ENCODE measurements at regions not wholly inside any gene's neighbourhood (a gene's known extent, or its start where the extent isn't known, plus 50 kb on each side); places are given as distances from the start of the nearest gene placed in this dataset.
"Not testable (repeated sequence)": the region's sequence is repeated elsewhere in the genome, so short reads cannot be mapped to it uniquely, and the experiment has no call there.

GRCh38 chr5:7096294-7096693, 299.6 kb upstream of the ADCY2 start:
- no peak for DNase-seq

GRCh38 chr5:7105358-7105757, 290.6 kb upstream of the ADCY2 start:
- DNase-seq = no peak

- DNase-seq = no peak
Measured at GRCh38 chr5:7117961-7118360, 278.0 kb upstream of the ADCY2 start.

DNA sequence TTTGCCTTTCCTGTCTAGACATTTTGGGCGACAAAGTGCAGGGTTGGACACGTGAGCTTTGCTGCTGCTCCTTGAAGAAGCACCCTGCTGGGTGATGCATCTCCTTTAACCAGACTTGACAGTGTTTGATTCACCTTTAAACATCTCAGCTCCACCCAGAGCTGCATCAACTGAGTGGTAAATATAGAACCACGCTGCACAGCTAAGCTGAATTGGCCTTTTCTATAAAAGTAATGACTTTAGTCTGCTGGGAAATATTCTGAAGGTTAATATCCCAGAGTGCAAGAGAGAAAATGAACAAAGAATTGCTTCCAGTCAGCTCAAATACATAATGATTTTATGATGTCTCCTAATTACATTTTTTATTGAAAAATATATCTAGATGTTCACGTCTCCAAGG, 264.3 kb upstream of the ADCY2 start:
- no peak for DNase-seq

DNA sequence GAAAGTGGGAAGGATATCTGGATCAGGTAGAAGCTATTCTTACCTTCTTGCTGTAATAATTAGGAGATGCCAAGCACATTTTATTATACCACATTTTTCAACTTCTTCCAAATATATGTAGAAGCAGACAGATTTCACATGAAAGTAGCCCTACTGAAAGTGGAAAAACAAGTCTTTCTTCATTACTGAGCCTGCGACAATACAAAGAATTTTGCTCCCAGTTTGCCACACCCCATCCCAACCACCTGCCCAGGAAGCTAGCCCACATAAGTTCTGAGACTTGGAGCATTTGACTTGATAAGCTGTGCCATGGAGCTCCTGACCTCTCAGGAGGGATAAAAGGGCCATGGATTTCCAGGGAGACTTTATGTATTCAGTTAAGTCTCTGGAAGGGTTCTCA, 249.1 kb upstream of the ADCY2 start:
- DNase-seq = no peak

DNA sequence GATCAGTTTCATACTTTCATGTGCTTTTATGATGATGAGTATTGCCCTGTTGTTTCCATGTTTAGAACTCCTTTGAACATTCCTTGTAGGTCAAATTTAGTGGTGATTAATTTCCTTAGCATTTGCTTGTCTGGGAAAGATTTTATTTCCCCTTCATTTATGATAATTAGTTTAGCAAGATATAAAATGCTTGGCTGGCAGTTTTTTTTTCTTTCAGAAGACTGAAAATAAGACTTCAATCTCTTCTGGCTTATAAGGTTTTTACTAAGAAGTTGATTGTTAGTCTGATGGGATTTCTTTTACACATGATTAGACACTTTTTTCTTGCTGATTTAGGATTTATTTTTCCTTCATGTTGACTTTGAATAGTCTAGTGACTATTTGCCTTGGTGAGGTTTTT, 238.9 kb upstream of the ADCY2 start:
- DNase-seq = no peak

DNA sequence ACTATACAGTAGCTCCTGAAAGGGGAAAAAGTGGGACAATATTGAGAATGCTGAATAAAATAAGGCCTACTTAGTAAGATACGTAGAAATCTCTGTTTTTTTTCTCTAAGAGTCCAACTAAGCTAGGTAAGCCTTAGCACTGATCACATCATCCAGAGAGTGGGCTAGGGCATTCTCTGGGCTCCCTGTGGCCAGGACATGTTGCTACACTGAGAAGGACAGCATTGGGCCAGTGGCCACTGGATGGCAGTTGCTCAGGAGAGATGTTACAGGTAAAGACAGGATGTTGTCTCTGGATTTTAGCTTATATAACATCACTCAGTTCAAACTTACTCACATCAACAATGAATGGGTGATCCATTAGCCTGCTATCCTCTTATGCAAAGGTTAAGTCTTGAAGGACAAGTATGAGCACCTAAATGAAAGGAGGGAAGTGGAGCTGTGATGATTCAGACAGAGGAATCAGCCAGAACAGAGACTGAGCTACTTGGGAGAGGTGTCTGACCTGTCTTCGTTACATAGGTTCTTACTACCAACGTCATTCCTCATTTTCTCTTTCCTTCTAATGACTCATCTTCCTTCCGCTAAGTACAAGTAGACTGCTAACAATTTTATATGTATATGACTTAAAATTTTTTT, 226.6 kb upstream of the ADCY2 start:
- DNase-seq = no peak

GRCh38 chr5:7170785-7171184, 225.2 kb upstream of the ADCY2 start:
- DNase-seq = not testable (repeated sequence)

DNA sequence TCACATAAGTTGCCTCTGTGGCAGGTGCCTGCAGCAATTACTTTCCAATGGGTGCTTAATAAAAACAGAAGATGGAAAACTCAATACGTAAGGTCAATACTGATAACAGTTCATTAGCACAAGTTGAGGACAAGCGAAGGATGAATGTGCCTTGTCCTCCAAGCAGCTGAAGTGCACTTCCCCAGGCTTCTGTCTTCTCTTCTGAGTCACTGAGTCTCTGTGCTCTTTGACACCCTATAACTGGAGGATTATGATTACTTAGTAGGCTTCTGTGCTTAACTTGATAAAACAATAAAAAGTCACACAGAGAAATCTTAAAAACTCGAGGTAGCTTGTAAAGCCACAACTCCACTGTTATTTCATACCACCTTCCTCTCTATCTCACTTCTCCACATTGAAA, 216.6 kb upstream of the ADCY2 start:
- no peak for DNase-seq

GRCh38 chr5:7181841-7182240, 214.1 kb upstream of the ADCY2 start:
- no peak for DNase-seq

DNA sequence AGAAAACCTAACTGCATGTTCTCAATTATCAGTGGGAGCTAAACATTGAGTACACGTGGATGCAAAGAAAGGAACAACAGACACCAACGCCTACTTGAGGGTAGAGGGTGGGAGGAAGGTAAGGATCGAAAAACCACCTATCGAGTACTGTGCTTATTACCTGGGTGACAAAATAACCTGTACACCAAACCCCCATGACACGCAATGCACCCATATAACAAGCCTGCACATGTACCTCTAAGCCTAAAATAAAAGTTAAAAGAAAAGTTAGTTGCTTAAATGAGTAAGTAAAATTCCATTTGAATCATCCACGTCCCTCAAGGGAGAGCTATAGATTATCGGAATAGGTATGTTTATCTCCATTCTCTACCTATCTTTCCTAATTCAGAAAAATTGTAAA, 210.2 kb upstream of the ADCY2 start:
- DNase-seq = no peak

- no peak for DNase-seq
Measured at GRCh38 chr5:7186818-7187217, 209.1 kb upstream of the ADCY2 start.

GRCh38 chr5:7190712-7191250, 205.2 kb upstream of the ADCY2 start:
- no peak for DNase-seq

DNA sequence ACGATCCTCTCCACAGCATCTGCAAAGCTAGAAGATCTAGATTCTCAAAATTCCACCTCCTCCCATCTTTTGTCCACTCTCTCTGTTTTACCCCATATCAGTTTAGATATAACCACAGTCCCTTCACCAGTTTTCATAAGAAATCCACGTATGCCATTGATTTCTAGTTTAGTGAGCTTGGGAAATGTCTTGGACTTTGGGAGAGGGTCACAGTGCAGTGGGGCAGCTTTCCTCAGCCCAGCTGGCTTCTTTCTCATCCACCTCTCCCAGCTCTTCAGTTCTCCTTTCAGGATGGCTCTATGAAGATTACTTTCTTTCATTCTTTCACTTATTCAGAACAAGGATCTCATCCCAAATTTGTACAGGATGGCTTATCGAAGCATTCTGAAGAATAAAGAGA, 203.9 kb upstream of the ADCY2 start:
- no peak for DNase-seq

DNA sequence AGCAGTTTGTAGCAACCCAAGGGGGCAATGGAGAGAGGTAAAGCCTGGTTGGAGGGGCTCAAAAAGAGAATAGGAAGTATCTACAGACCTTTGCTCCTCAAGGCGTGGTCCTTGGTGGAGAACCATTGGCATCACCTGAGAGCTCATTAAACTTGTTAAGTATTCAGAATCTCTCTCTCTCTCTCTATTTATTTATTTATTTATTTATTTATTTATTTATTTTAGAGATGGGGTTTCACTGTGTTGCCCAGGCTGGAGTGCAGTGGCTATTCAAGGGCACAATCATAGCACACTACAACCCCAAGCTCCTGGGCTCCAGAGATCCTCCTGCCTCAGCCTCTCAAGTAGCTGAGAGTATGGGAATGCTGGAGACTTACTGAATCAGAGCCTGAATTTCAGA, 193.1 kb upstream of the ADCY2 start:
- no peak for DNase-seq

- DNase-seq = no peak
Measured at GRCh38 chr5:7207979-7208378, 188.0 kb upstream of the ADCY2 start.

DNA sequence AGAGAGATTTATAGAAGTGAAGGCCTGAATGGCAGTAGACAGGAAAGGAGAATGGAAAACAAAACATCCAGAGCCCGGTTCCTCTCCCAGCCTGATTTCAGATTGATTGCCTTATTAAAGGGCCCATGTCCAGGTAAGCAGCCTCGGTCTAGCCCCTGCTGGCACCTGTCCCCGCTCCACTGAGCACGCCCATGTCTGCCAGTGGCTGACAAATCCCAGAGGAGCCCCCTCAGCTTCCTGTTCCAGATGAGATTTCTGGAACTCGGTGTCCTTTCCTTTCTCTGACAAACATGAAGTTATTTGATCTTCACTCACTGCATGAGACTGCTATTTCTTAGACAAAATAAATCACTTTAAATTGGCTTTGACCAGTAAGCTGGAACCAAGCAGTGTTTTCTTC, 187.0 kb upstream of the ADCY2 start:
- DNase-seq = no peak

DNA sequence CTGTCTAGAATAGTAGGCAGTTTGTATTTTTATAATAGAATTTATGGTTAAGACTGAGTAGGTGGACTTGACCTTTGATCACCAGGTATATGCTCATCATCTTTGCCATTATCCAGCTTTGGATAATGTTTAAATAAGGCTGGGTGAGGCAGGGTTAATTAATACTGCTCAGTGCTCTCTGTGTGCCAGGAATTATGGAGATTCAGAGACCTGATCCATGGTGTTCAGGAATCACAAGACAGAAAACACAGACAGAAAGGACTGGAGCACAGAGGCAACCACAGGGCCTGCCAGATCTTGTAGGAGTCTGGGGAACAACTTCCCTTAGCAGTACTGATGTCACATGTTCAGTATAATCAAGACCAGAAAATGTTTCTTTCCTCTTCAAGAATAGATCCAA, 186.3 kb upstream of the ADCY2 start:
- no peak for DNase-seq

DNA sequence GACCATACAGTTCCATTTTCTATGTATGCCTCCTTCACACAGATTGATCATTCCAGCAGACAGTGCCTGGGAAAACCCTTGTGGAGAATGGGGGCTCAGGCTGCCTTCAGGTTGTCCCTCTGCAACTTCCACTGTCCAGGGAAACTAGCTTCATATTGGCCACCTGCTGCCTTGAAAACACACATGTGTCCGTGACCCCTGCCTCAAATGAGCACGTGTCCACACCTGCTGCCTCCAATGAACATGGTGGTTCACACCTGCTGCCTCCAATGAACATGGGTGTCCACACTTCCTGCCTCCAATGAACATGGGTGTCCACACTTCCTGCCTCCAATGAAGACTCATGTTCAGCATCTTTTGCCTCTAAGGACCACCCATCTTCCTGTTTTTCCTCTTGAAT, 185.4 kb upstream of the ADCY2 start:
- no peak for DNase-seq

DNA sequence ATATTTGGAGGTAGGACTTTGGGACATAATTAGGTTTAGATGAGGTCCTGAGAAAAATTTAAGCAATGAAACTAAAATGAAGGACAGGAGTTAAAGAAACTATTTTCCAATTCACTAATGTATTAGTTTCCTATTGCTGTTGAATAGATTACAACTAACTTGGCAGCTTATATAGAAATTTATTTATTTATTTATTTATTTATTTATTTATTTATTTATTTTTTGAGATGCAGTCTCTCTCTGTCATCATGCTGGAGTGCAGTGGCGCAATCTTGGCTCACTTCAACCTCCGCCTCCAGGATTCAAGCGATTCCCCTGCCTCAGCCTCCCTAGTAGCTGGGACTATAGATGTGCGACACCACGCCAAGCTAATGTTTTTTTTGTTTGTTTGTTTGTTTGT, 182.4 kb upstream of the ADCY2 start:
- DNase-seq = no peak

DNA sequence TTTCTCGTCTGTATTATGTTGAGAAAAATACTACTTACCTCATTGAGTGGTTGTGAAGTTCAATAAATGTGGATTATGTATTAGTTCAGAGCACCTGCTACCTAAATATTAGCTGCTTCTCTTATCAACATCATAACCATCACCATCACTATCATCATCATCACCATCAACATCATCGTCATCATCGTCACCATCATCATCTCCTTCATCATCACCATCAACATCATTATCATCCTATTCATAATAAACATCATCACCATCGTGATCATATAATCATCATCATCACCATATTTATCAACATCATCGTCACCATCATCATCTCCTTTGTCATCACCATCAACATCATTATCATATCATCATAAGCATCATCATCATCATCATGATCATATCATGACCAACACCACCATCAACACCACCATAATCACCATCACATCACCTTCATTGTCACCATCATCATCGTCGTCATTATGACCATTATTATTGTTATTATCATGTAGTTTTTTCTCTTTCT, 181.0 kb upstream of the ADCY2 start:
- DNase-seq = no peak

GRCh38 chr5:7218141-7218540, 177.8 kb upstream of the ADCY2 start:
- no peak for DNase-seq

- DNase-seq = no peak
Measured at GRCh38 chr5:7220156-7220555, 175.8 kb upstream of the ADCY2 start.

GRCh38 chr5:7221041-7221440, 174.9 kb upstream of the ADCY2 start:
- no peak for DNase-seq

DNA sequence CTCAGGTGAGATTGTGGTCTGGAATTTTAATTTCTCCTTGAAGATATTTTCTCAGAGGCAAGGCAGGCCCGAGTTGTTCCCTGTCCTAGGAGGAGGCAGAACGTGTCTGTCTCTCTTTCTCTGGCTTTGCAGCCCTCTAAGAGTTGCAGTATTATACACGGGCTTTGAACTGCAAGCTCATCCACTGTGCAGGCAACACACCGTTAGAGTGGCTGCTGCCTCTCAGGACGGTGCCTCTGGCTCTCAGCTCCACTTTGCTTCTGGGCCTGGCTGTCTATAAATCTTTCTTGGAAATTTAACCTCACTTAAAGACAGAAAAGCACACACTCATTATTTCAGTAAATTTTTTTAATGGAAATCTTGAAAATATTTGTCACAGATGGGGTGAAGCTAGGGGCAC, 170.1 kb upstream of the ADCY2 start:
- no peak for DNase-seq

Measured in MV-4-11 (cell line).